OCI-LY1 (cell line): ENCODE measurements at regions not wholly inside any gene's neighbourhood (a gene's known extent, or its start where the extent isn't known, plus 50 kb on each side); places are given as distances from the start of the nearest gene placed in this dataset.
"Not testable (repeated sequence)": the region's sequence is repeated elsewhere in the genome, so short reads cannot be mapped to it uniquely, and the experiment has no call there.

Experiments
- H2AFZ ChIP-seq: fragments of 200-600 bp; sonication (generic), shearing (Covaris generic); 2 replicates; pipeline ENCODE4 v1.6.0; 2014; ENCODE audit warnings: antibody characterized with exemption, mild to moderate bottlenecking, low read length
- H3F3A ChIP-seq: fragments of 200-600 bp; sonication (generic), shearing (Covaris generic); 2 replicates; pipeline ENCODE4 v1.6.0; 2014; ENCODE audit warnings: mild to moderate bottlenecking, antibody characterized with exemption, low read length, moderate library complexity; ENCODE audit not compliant: insufficient read depth
- H3K27ac ChIP-seq: fragments of 200-600 bp; sonication (generic); 2 replicates; pipeline ENCODE4 v1.5.1; 2014; ENCODE audit warnings: low read length, mixed run types, mild to moderate bottlenecking, low read depth; ENCODE audit not compliant: poor library complexity, severe bottlenecking
- H3K27me3 ChIP-seq: fragments of 200-600 bp; sonication (generic); 2 replicates; pipeline ENCODE4 v1.6.0; 2014; ENCODE audit warnings: antibody characterized with exemption, mild to moderate bottlenecking, low read length, moderate library complexity; ENCODE audit not compliant: insufficient read depth
- H3K36me3 ChIP-seq: fragments of 200-600 bp; sonication (generic); 2 replicates; pipeline ENCODE4 v1.6.1; 2014; ENCODE audit warnings: mild to moderate bottlenecking, antibody characterized with exemption, low read length, moderate library complexity, mixed read lengths; ENCODE audit not compliant: insufficient read depth
- H3K4me1 ChIP-seq: fragments of 200-600 bp; sonication (generic); 2 replicates; pipeline ENCODE4 v1.5.1; 2014; ENCODE audit warnings: mild to moderate bottlenecking, low read length, moderate library complexity; ENCODE audit not compliant: insufficient read depth, severe bottlenecking
- H3K4me2 ChIP-seq: fragments of 200-600 bp; sonication (generic), shearing (Covaris generic); 2 replicates; pipeline ENCODE4 v1.6.1; 2014; ENCODE audit warnings: low read length
- H3K4me3 ChIP-seq: fragments of 200-600 bp; sonication (generic); 2 replicates; pipeline ENCODE4 v1.5.1; 2014; ENCODE audit warnings: low read length, low read depth, mild to moderate bottlenecking, mixed read lengths; ENCODE audit not compliant: poor library complexity, severe bottlenecking
- H3K79me2 ChIP-seq: fragments of 200-600 bp; shearing (Covaris generic); 2 replicates; pipeline ENCODE4 v1.6.1; 2016; ENCODE audit warnings: mixed run types, low read length, mixed read lengths; ENCODE audit not compliant: insufficient read depth
- H3K9ac ChIP-seq: fragments of 200-600 bp; sonication (generic), shearing (Covaris generic); 2 replicates; pipeline ENCODE4 v1.6.1; 2014; ENCODE audit warnings: mild to moderate bottlenecking, low read length, mixed read lengths
- H3K9me2 ChIP-seq: fragments of 200-600 bp; sonication (generic), shearing (Covaris generic); 2 replicates; pipeline ENCODE4 v1.6.1; 2014; ENCODE audit warnings: low read depth, mild to moderate bottlenecking, low read length, mixed read lengths
- H3K9me3 ChIP-seq: fragments of 200-600 bp; shearing (Covaris generic); 2 replicates; pipeline ENCODE4 v1.6.1; 2014; ENCODE audit warnings: low read length, mixed read lengths
- H4K20me1 ChIP-seq: fragments of 200-600 bp; sonication (generic), shearing (Covaris generic); 2 replicates; pipeline ENCODE4 v1.6.0; 2016; ENCODE audit warnings: mild to moderate bottlenecking, low read length; ENCODE audit not compliant: insufficient read depth
- EZH2 ChIP-seq: fragments of 200-600 bp; sonication (generic), shearing (Covaris generic); IDR thresholded peaks from 2 replicates; pipeline ENCODE4 v1.8.0; 2017; ENCODE audit warnings: borderline replicate concordance, mixed run types, mild to moderate bottlenecking, antibody characterized with exemption, low read length, moderate library complexity, mixed read lengths
- TF ChIP-seq, protein P1 (sequence below): fragments of 200-600 bp; sonication (generic), shearing (Covaris generic); IDR thresholded peaks from 2 replicates; pipeline ENCODE4 v1.5.1; 2017; ENCODE audit warnings: mild to moderate bottlenecking, antibody characterized with exemption, low read length, moderate library complexity, mixed read lengths

GRCh38 chr4:64682946-64683345 lies 273.7 kb upstream of the TECRL start:
- Histone ChIP-seq H3K79me2 (no peaks in the 10 kb centered on the region), H3K4me2 (no peak overlapping the region), H3K9me2 (no peaks in the 10 kb centered on the region), H3K9me3 (no peaks in the 10 kb centered on the region), H3K4me1 (no peaks in the 10 kb centered on the region), H3K4me3 (no peak overlapping the region), H2AFZ (no peak overlapping the region), H3F3A (no peaks in the 10 kb centered on the region), H3K36me3 (no peaks in the 10 kb centered on the region), H3K27me3 (no peaks in the 10 kb centered on the region), H3K9ac (no peak overlapping the region), H3K27ac (no peak overlapping the region), H4K20me1 (no peaks in the 10 kb centered on the region)
- TF ChIP-seq EZH2: no peak
- TF ChIP-seq, protein P1, sequence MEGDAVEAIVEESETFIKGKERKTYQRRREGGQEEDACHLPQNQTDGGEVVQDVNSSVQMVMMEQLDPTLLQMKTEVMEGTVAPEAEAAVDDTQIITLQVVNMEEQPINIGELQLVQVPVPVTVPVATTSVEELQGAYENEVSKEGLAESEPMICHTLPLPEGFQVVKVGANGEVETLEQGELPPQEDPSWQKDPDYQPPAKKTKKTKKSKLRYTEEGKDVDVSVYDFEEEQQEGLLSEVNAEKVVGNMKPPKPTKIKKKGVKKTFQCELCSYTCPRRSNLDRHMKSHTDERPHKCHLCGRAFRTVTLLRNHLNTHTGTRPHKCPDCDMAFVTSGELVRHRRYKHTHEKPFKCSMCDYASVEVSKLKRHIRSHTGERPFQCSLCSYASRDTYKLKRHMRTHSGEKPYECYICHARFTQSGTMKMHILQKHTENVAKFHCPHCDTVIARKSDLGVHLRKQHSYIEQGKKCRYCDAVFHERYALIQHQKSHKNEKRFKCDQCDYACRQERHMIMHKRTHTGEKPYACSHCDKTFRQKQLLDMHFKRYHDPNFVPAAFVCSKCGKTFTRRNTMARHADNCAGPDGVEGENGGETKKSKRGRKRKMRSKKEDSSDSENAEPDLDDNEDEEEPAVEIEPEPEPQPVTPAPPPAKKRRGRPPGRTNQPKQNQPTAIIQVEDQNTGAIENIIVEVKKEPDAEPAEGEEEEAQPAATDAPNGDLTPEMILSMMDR: no peak

- no peaks in the 10 kb centered on the region for H3F3A ChIP-seq
- no peak overlapping the region for H3K27ac ChIP-seq
- no peaks in the 10 kb centered on the region for H3K36me3 ChIP-seq
- H3K9me2 ChIP-seq: no peaks in the 10 kb centered on the region
- H3K4me1 ChIP-seq: no peaks in the 10 kb centered on the region
- H3K9ac ChIP-seq: no peak overlapping the region
- H3K79me2 ChIP-seq: no peaks in the 10 kb centered on the region
- no peaks in the 10 kb centered on the region for H3K27me3 ChIP-seq
- no peaks in the 10 kb centered on the region for H3K9me3 ChIP-seq
- no peak overlapping the region for H2AFZ ChIP-seq
- H3K4me2 ChIP-seq: no peak overlapping the region
- H3K4me3 ChIP-seq: no peak overlapping the region
- TF ChIP-seq, protein P1: no peak
- no peak for TF ChIP-seq EZH2
- H4K20me1 ChIP-seq: no peaks in the 10 kb centered on the region
Measured at GRCh38 chr4:64682481-64682880, 273.2 kb upstream of the TECRL start.

- not testable (repeated sequence) for H3K4me2 ChIP-seq, H3F3A ChIP-seq, H4K20me1 ChIP-seq, H3K27me3 ChIP-seq, H3K4me1 ChIP-seq, H3K9me3 ChIP-seq, H2AFZ ChIP-seq, H3K36me3 ChIP-seq, H3K9me2 ChIP-seq, H3K27ac ChIP-seq, H3K4me3 ChIP-seq, H3K9ac ChIP-seq, H3K79me2 ChIP-seq
Measured at GRCh38 chr4:64673121-64673520, 263.9 kb upstream of the TECRL start.

DNA sequence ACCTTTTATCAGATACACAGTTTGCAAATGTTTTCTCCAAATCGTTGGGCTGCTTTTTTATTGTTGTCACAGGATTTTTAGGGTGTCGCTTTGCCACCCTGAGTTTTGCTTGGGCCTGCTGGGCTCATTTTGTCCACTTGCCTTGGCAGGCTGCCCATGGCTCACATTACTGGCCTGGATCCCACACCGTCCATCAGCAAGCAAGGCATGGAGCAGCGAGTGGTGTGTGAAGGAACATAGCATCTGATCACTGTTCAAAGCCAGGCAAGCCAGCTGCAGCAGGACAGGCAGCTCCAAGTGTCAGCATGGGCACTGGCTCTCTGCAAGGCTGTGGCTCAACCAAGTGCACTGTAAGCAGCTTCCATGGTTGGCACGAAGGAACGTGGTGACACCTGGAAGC lies 261.4 kb upstream of the TECRL start:
- TF ChIP-seq, protein P1: no peak
- TF ChIP-seq EZH2: no peak
- Histone ChIP-seq H3F3A (no peaks in the 10 kb centered on the region), H3K36me3 (no peaks in the 10 kb centered on the region), H2AFZ (no peak overlapping the region), H3K4me2 (no peak overlapping the region), H3K4me1 (no peaks in the 10 kb centered on the region), H3K27ac (no peak overlapping the region), H3K79me2 (no peaks in the 10 kb centered on the region), H3K9me2 (no peaks in the 10 kb centered on the region), H3K27me3 (no peaks in the 10 kb centered on the region), H3K4me3 (no peak overlapping the region), H3K9me3 (no peaks in the 10 kb centered on the region), H3K9ac (no peak overlapping the region), H4K20me1 (no peaks in the 10 kb centered on the region)
